DMS153 (cell line): ENCODE measurements at regions not wholly inside any gene's neighbourhood (a gene's known extent, or its start where the extent isn't known, plus 50 kb on each side); places are given as distances from the start of the nearest gene placed in this dataset.

ENCODE experiments used
- DNase-seq: peaks from one replicate; lab custom pipeline; 2025; lab: John Stamatoyannopoulos, UW

- no peak for DNase-seq
Observed at GRCh38 chr3:163011596-163011995, 1515.0 kb downstream of the OTOL1 start.

GRCh38 chr3:163016251-163016650 is 1519.6 kb downstream of the OTOL1 start:
- no peak for DNase-seq

GRCh38 chr3:163018067-163018466 is 1521.5 kb downstream of the OTOL1 start:
- no peak for DNase-seq

- no peak for DNase-seq
Observed at GRCh38 chr3:163018664-163019063, 1522.1 kb downstream of the OTOL1 start.

- no peak for DNase-seq
Observed at GRCh38 chr3:163019260-163019659, 1522.7 kb downstream of the OTOL1 start.

- no peak for DNase-seq
Observed at GRCh38 chr3:163033652-163034051, 1537.0 kb downstream of the OTOL1 start.

GRCh38 chr3:163039636-163040035 is 1543.0 kb downstream of the OTOL1 start:
- no peak for DNase-seq

- DNase-seq, result no peak
Observed at GRCh38 chr3:163043074-163043473, 1546.5 kb downstream of the OTOL1 start.

GRCh38 chr3:163045945-163046344 is 1549.3 kb downstream of the OTOL1 start:
- DNase-seq, result no peak

GRCh38 chr3:163048881-163049280 is 1552.3 kb downstream of the OTOL1 start:
- no peak for DNase-seq

GRCh38 chr3:163056874-163057497 is 1560.4 kb downstream of the OTOL1 start:
- DNase-seq, result no peak

- no peak for DNase-seq
Observed at GRCh38 chr3:163058031-163058854, 1561.6 kb downstream of the OTOL1 start.

GRCh38 chr3:163071713-163072112 is 1575.1 kb downstream of the OTOL1 start:
- no peak for DNase-seq
